ENCODE measurements at regions not wholly inside any gene's neighbourhood (a gene's known extent, or its start where the extent isn't known, plus 50 kb on each side); places are given as distances from the start of the nearest gene placed in this dataset.

- TF ChIP-seq CTCF (IDR thresholded peaks at IDR 0.05; ENCODE audit: low read length) (no peak), EZH2phosphoT487 (IDR thresholded peaks at IDR 0.05; ENCODE audit: low read length) (no peak)
Observed at GRCh38 chr16:60204181-60204580, 1470.1 kb upstream of the GOT2 start.
